Mucosa of stomach (tissue), 1 donor: ENCODE measurements at regions not wholly inside any gene's neighbourhood (a gene's known extent, or its start where the extent isn't known, plus 50 kb on each side); places are given as distances from the start of the nearest gene placed in this dataset.

Source experiments
- H3K27me3 ChIP-seq: one replicate; pipeline ENCODE4 v1.7.0; 2013; ENCODE audit warnings: mild to moderate bottlenecking, low read length; ENCODE audit not compliant: control insufficient read depth, insufficient read depth
- H3K36me3 ChIP-seq: one replicate; pipeline ENCODE4 v1.7.0; 2013; ENCODE audit warnings: low read length; ENCODE audit not compliant: control insufficient read depth, insufficient read depth
- H3K4me1 ChIP-seq: one replicate; pipeline ENCODE4 v1.7.0; 2013; ENCODE audit warnings: mild to moderate bottlenecking, low read length; ENCODE audit not compliant: control insufficient read depth, insufficient read depth
- H3K4me3 ChIP-seq: one replicate; pipeline ENCODE4 v1.7.0; 2013; ENCODE audit warnings: low read length
- H3K9ac ChIP-seq: one replicate; pipeline ENCODE4 v1.7.0; 2013; ENCODE audit warnings: mild to moderate bottlenecking, low read length, moderate library complexity
- H3K9me3 ChIP-seq: one replicate; pipeline ENCODE4 v1.7.0; 2013; ENCODE audit warnings: mild to moderate bottlenecking, low read length, moderate library complexity; ENCODE audit not compliant: control insufficient read depth
- donor health status: Pancreatic carcinoma.

DNA sequence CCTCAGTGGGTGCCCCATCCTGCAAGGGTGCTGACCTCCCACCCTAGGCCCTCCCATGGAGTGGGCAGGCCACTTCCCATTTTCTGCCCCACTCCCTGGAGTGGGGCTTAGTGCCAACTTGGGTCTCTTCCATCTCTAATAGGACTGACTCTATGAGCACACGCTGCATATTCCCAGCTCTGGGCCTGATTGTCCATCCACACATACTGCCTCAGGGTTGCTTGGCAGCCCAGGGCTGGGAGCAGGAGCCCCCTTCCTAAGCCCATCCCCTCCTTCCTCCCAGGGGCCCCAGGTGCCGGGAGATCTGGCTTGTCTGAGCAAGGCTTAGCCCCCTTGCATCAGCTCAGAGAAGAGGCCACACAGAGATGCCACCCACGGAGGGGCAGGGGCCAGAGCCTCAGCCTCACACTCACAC, 55.1 kb downstream of the PJA1 start:
- no peaks in the 10 kb centered on the region for H3K4me1 ChIP-seq
- no peak overlapping the region for H3K4me3 ChIP-seq
- no peaks in the 10 kb centered on the region for H3K9me3 ChIP-seq
- H3K9ac ChIP-seq = no peak overlapping the region
- no peaks in the 10 kb centered on the region for H3K27me3 ChIP-seq
- H3K36me3 ChIP-seq = no peaks in the 10 kb centered on the region

DNA sequence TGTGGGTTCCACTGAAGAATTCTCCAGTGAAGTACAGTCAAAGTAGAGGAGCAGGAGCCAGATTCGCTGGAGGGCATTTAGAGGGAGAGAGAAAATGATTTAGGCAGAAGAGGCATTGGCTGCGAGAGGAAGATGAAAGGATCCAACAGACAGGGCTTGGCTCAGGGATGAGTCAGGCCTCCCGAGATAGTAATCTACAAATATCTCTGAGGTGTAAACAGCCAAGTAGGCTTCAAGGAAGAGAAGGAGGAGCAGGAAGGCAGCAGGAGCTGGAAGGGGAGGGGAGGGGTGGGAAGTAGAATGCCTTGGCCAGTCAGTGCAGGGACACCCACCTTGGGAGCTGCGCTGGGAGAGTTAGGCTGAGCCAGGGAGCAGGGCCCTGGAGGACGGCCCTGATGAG, 55.5 kb downstream of the PJA1 start:
- Histone ChIP-seq H3K4me3 (no peak overlapping the region), H3K36me3 (no peaks in the 10 kb centered on the region), H3K4me1 (no peaks in the 10 kb centered on the region), H3K9me3 (no peaks in the 10 kb centered on the region), H3K9ac (no peak overlapping the region), H3K27me3 (no peaks in the 10 kb centered on the region)

- Histone ChIP-seq H3K4me1 (no peaks in the 10 kb centered on the region), H3K9me3 (no peaks in the 10 kb centered on the region), H3K4me3 (no peak overlapping the region), H3K9ac (no peak overlapping the region), H3K36me3 (no peaks in the 10 kb centered on the region), H3K27me3 (no peaks in the 10 kb centered on the region)
Measured at GRCh38 chrX:69109036-69109663, 56.1 kb downstream of the PJA1 start.

DNA sequence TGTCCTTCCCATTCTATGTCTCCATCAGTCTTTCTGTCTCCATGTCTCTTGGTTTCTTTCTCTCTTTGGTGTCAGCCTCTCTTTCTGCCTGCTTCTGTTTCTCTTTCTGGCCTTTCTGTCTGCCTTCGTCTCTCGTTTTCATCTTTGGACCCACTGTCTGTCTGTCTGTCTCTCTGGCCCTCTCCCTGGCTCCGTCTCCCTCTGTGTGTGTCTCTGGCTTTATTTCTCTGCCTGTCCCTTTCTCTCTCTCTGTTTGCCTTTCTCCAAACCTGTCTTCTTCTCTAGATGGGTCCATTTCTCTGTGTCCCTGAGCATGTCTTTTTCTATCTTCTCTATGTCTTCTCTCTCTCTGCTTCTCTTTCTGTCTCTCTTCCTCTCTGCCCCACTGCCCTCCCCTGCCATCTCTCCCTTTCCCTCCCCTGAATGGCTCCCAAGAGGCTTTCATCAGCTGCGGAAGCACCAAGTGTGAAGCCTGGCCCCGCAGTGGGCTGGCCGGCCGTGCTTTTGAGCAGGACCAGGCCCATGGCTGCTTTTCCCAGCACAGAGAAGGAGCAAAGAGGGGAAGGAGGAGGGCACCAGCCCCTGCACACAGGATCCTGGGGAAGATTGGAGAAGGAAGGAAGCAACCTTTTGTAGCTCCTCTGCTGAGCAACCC, 57.4 kb downstream of the PJA1 start:
- Histone ChIP-seq H3K9ac (no peak overlapping the region), H3K4me1 (no peaks in the 10 kb centered on the region), H3K36me3 (no peaks in the 10 kb centered on the region), H3K9me3 (no peaks in the 10 kb centered on the region), H3K4me3 (no peak overlapping the region), H3K27me3 (no peaks in the 10 kb centered on the region)

GRCh38 chrX:69107231-69107739, 58.0 kb downstream of the PJA1 start:
- H3K27me3 ChIP-seq = no peaks in the 10 kb centered on the region
- H3K4me3 ChIP-seq = no peak overlapping the region
- no peak overlapping the region for H3K9ac ChIP-seq
- H3K4me1 ChIP-seq = no peaks in the 10 kb centered on the region
- H3K36me3 ChIP-seq = no peaks in the 10 kb centered on the region
- no peaks in the 10 kb centered on the region for H3K9me3 ChIP-seq

DNA sequence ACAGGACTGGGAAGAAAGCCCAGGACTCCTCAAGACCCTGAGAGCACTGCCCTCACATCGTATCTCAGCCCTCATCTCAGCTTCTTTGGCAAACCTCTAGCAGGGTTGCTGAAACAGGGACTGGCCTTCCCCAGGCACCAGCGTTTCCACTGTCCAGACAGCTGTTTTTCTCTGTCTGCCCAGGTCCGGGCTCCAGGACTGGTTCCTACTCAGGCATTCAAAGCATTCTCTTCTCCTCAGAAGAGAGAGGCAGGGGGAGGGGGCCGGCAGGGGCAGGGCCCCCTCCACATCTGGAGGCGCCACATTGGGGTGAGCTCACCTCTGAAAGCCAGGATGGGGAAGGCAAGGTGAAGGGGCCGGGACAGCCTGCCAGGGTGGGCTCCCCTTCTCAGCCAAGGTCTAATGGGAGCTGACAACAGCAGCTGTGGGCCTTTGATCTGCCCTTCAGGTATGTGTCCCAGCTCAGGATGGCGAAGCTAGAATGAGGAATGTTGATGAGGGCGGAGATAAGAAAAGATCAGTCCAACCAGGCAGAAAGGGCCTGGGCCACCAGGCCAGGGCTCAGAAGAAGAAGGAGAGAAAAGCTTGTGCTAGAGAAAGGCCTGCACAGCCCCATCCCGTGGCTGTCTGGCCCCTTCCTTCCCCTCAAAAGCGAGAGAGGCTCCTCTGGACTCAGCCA, 60.4 kb downstream of the PJA1 start:
- H3K36me3 ChIP-seq = no peaks in the 10 kb centered on the region
- no peaks in the 10 kb centered on the region for H3K9me3 ChIP-seq
- no peaks in the 10 kb centered on the region for H3K4me1 ChIP-seq
- H3K27me3 ChIP-seq = no peaks in the 10 kb centered on the region
- no peak overlapping the region for H3K4me3 ChIP-seq
- H3K9ac ChIP-seq = no peak overlapping the region

- Histone ChIP-seq H3K9me3 (no peaks in the 10 kb centered on the region), H3K27me3 (no peaks in the 10 kb centered on the region), H3K36me3 (no peaks in the 10 kb centered on the region), H3K9ac (no peak overlapping the region), H3K4me1 (no peaks in the 10 kb centered on the region), H3K4me3 (no peak overlapping the region)
Measured at GRCh38 chrX:69103539-69103938, 61.7 kb downstream of the PJA1 start.

DNA sequence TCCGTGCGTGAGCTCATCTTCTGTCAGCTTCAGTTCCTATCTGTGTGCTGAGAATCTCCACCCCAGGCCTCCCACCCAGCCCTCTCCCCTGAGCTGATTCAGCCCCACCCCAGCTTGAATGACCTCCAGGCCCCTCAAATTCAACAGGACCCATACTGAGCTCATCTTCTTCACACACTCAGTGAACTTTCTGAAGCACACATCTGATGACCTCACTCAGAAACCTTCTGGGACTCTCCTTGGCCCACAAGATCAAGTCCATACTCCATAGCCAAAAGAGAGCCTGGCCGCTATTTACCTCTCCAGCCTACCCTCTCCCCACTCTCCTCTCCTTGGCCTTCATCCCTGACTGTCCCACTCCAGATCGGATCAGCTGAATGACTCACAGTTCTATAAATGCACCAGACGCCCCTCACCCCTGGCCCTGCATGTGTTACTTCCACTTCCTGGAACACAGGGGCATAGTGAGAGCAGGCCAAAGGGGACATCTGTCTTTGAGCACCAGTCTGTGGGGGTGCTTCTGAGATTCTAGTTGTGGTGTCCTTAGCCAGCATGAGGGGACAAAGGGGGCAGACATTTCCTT, 62.5 kb downstream of the PJA1 start:
- Histone ChIP-seq H3K4me3 (no peak overlapping the region), H3K27me3 (no peaks in the 10 kb centered on the region), H3K4me1 (no peaks in the 10 kb centered on the region), H3K9ac (no peak overlapping the region), H3K36me3 (no peaks in the 10 kb centered on the region), H3K9me3 (no peaks in the 10 kb centered on the region)

GRCh38 chrX:69101683-69102251, 63.5 kb downstream of the PJA1 start:
- Histone ChIP-seq H3K36me3 (no peaks in the 10 kb centered on the region), H3K9me3 (no peaks in the 10 kb centered on the region), H3K4me3 (no peak overlapping the region), H3K9ac (no peak overlapping the region), H3K4me1 (no peaks in the 10 kb centered on the region), H3K27me3 (no peaks in the 10 kb centered on the region)

- Histone ChIP-seq H3K27me3 (no peaks in the 10 kb centered on the region), H3K4me3 (no peak overlapping the region), H3K4me1 (no peaks in the 10 kb centered on the region), H3K9ac (no peak overlapping the region), H3K36me3 (no peaks in the 10 kb centered on the region), H3K9me3 (no peaks in the 10 kb centered on the region)
Measured at GRCh38 chrX:69100478-69100877, 64.8 kb downstream of the PJA1 start.

- no peak overlapping the region for H3K9ac ChIP-seq
- no peaks in the 10 kb centered on the region for H3K4me1 ChIP-seq
- H3K9me3 ChIP-seq = no peaks in the 10 kb centered on the region
- H3K4me3 ChIP-seq = no peak overlapping the region
- no peaks in the 10 kb centered on the region for H3K36me3 ChIP-seq
- no peaks in the 10 kb centered on the region for H3K27me3 ChIP-seq
Measured at GRCh38 chrX:69097451-69098236, 67.6 kb downstream of the PJA1 start.
